NCI-H526 (cell line): ENCODE measurements at regions not wholly inside any gene's neighbourhood (a gene's known extent, or its start where the extent isn't known, plus 50 kb on each side); places are given as distances from the start of the nearest gene placed in this dataset.

Experiments
- DNase-seq, 2 experiments: peaks; one replicate each; lab custom pipeline; 2025; lab: John Stamatoyannopoulos, UW

- DNase-seq, result no peak
Measured at GRCh38 chr2:60052601-60053000, 500.9 kb downstream of the BCL11A start.

GRCh38 chr2:60051991-60052390, 501.5 kb downstream of the BCL11A start:
- DNase-seq, result no peak

- DNase-seq, result no peak
Measured at GRCh38 chr2:60047944-60048525, 505.4 kb downstream of the BCL11A start.

GRCh38 chr2:60047347-60047746, 506.1 kb downstream of the BCL11A start:
- DNase-seq, result no peak

GRCh38 chr2:60046529-60046928, 506.9 kb downstream of the BCL11A start:
- no peak for DNase-seq

GRCh38 chr2:60045456-60045855, 508.0 kb downstream of the BCL11A start:
- DNase-seq, result no peak

GRCh38 chr2:60044484-60044883, 509.0 kb downstream of the BCL11A start:
- DNase-seq, result peak in 1 of 2 experiments; percentile 5

- DNase-seq, result no peak
Measured at GRCh38 chr2:60042023-60042422, 511.4 kb downstream of the BCL11A start.

- DNase-seq, result no peak
Measured at GRCh38 chr2:60033325-60033724, 520.1 kb downstream of the BCL11A start.

GRCh38 chr2:60029566-60029883, 523.9 kb downstream of the BCL11A start:
- DNase-seq, result no peak

- DNase-seq, result no peak
Measured at GRCh38 chr2:60028849-60029565, 524.4 kb downstream of the BCL11A start.

- DNase-seq, result no peak
Measured at GRCh38 chr2:60025496-60025895, 528.0 kb downstream of the BCL11A start.

- DNase-seq, result no peak
Measured at GRCh38 chr2:60023256-60023985, 530.0 kb downstream of the BCL11A start.

GRCh38 chr2:60007671-60008070, 545.8 kb downstream of the BCL11A start:
- no peak for DNase-seq

GRCh38 chr2:60003076-60003475, 550.4 kb downstream of the BCL11A start:
- DNase-seq, result no peak

GRCh38 chr2:60002183-60002867, 551.1 kb downstream of the BCL11A start:
- no peak for DNase-seq

- no peak for DNase-seq
Measured at GRCh38 chr2:60000686-60001085, 552.8 kb downstream of the BCL11A start.

GRCh38 chr2:59998324-59998723, 555.1 kb downstream of the BCL11A start:
- DNase-seq, result no peak

- DNase-seq, result no peak
Measured at GRCh38 chr2:59997371-59997770, 556.1 kb downstream of the BCL11A start.

GRCh38 chr2:59996855-59997254, 556.6 kb downstream of the BCL11A start:
- DNase-seq, result no peak

GRCh38 chr2:59993726-59994125, 559.7 kb downstream of the BCL11A start:
- DNase-seq, result no peak

- DNase-seq, result no peak
Measured at GRCh38 chr2:59988341-59988740, 565.1 kb downstream of the BCL11A start.

GRCh38 chr2:59986511-59986910, 566.9 kb downstream of the BCL11A start:
- no peak for DNase-seq
